NB4 (cell line): ENCODE measurements at regions not wholly inside any gene's neighbourhood (a gene's known extent, or its start where the extent isn't known, plus 50 kb on each side); places are given as distances from the start of the nearest gene placed in this dataset.
"Not testable (repeated sequence)": the region's sequence is repeated elsewhere in the genome, so short reads cannot be mapped to it uniquely, and the experiment has no call there.

Experiments
- CTCF ChIP-seq: IDR thresholded peaks from one replicate; pipeline ENCODE4 v1.5.1; 2012; ENCODE audit warnings: low read depth, low read length
- MAX ChIP-seq: IDR thresholded peaks from 2 replicates; pipeline ENCODE4 v1.6.1; 2011; ENCODE audit warnings: low read depth, low read length
- POLR2A ChIP-seq: IDR thresholded peaks from 2 replicates; pipeline ENCODE4 v1.6.1; 2011; ENCODE audit warnings: mild to moderate bottlenecking; ENCODE audit not compliant: insufficient read length; ENCODE audit errors: extremely low read depth

- TF ChIP-seq CTCF, POLR2A, MAX: not testable (repeated sequence)
These were observed 117.4 kb downstream of the SEPTIN7 start for GRCh38 chr7:35918217-35918616.
